Thyroid gland (tissue), 4 donors: ENCODE measurements at regions not wholly inside any gene's neighbourhood (a gene's known extent, or its start where the extent isn't known, plus 50 kb on each side); places are given as distances from the start of the nearest gene placed in this dataset.

Experiments used
- POLR2A ChIP-seq, 2 donors: fragments of 450-650 bp; IDR thresholded peaks; one replicate each; pipeline ENCODE4 v1.6.1; 2017; ENCODE audit warnings: antibody characterized with exemption in 2 of 2, mild to moderate bottlenecking in 2 of 2, moderate library complexity in 1 of 2
- TF ChIP-seq, protein P1 (sequence below), 6 experiments: fragments of 200-600 bp in 3 of 6; fragments of 450-650 bp in 3 of 6; sonication (generic) in 3 of 6; IDR thresholded peaks; one replicate each; pipeline ENCODE4 v1.5.1; 2016 to 2019; ENCODE audit warnings: antibody characterized with exemption in 6 of 6, mild to moderate bottlenecking in 2 of 6, inconsistent platforms in 1 of 6, moderate library complexity in 1 of 6

GRCh38 chr6:156562636-156563035 lies 214.5 kb upstream of the ARID1B start:
- TF ChIP-seq, protein P1, sequence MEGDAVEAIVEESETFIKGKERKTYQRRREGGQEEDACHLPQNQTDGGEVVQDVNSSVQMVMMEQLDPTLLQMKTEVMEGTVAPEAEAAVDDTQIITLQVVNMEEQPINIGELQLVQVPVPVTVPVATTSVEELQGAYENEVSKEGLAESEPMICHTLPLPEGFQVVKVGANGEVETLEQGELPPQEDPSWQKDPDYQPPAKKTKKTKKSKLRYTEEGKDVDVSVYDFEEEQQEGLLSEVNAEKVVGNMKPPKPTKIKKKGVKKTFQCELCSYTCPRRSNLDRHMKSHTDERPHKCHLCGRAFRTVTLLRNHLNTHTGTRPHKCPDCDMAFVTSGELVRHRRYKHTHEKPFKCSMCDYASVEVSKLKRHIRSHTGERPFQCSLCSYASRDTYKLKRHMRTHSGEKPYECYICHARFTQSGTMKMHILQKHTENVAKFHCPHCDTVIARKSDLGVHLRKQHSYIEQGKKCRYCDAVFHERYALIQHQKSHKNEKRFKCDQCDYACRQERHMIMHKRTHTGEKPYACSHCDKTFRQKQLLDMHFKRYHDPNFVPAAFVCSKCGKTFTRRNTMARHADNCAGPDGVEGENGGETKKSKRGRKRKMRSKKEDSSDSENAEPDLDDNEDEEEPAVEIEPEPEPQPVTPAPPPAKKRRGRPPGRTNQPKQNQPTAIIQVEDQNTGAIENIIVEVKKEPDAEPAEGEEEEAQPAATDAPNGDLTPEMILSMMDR (IDR thresholded peaks at IDR 0.05) = no peak
- TF ChIP-seq POLR2A (IDR thresholded peaks at IDR 0.05) = no peak
